Anterior cingulate cortex (tissue), 58 donors: ENCODE measurements at regions not wholly inside any gene's neighbourhood (a gene's known extent, or its start where the extent isn't known, plus 50 kb on each side); places are given as distances from the start of the nearest gene placed in this dataset.

Experiments
- DNase-seq, 58 donors: peaks; one replicate each; lab custom pipeline; 2025; lab: John Stamatoyannopoulos, UW

- DNase-seq: no peak
These were observed 149.7 kb downstream of the HAPSTR1 start for GRCh38 chr16:9241177-9241576.

- no peak for DNase-seq
These were observed 156.7 kb downstream of the HAPSTR1 start for GRCh38 chr16:9248162-9248561.

- no peak for DNase-seq
These were observed 158.1 kb downstream of the HAPSTR1 start for GRCh38 chr16:9249534-9249933.

GRCh38 chr16:9251026-9251425, 159.6 kb downstream of the HAPSTR1 start:
- DNase-seq: no peak

- DNase-seq: no peak
These were observed 163.4 kb downstream of the HAPSTR1 start for GRCh38 chr16:9254863-9255262.

GRCh38 chr16:9256196-9256595, 164.8 kb downstream of the HAPSTR1 start:
- no peak for DNase-seq

- no peak for DNase-seq
These were observed 166.4 kb downstream of the HAPSTR1 start for GRCh38 chr16:9257843-9258242.

GRCh38 chr16:9258423-9259051, 167.1 kb downstream of the HAPSTR1 start:
- DNase-seq: peak in 53 of 58 donors; percentile 2 to 84 (median 38)

GRCh38 chr16:9259914-9260608, 168.6 kb downstream of the HAPSTR1 start:
- DNase-seq: no peak

- no peak for DNase-seq
These were observed 169.2 kb downstream of the HAPSTR1 start for GRCh38 chr16:9260666-9261065.

GRCh38 chr16:9261376-9261775, 169.9 kb downstream of the HAPSTR1 start:
- no peak for DNase-seq

- no peak for DNase-seq
These were observed 171.7 kb downstream of the HAPSTR1 start for GRCh38 chr16:9262941-9263715.

GRCh38 chr16:9264067-9264466, 172.6 kb downstream of the HAPSTR1 start:
- DNase-seq: no peak

GRCh38 chr16:9268446-9268845, 177.0 kb downstream of the HAPSTR1 start:
- DNase-seq: no peak

- DNase-seq: no peak
These were observed 179.0 kb downstream of the HAPSTR1 start for GRCh38 chr16:9270424-9270823.

- no peak for DNase-seq
These were observed 179.5 kb downstream of the HAPSTR1 start for GRCh38 chr16:9270941-9271340.

- peak in 1 of 58 donors; percentile 22 for DNase-seq
These were observed 180.4 kb downstream of the HAPSTR1 start for GRCh38 chr16:9271841-9272240.

- DNase-seq: no peak
These were observed 183.9 kb downstream of the HAPSTR1 start for GRCh38 chr16:9275377-9275776.

- DNase-seq: no peak
These were observed 184.4 kb downstream of the HAPSTR1 start for GRCh38 chr16:9275816-9276354.

GRCh38 chr16:9279291-9280068, 188.0 kb downstream of the HAPSTR1 start:
- no peak for DNase-seq
